Activated CD4-positive, alpha-beta T cell treated with anti-CD3 and anti-CD28 coated beads, Interleukin-2, amount 50 U/mL, for 48 hours (primary cell): ENCODE measurements at regions not wholly inside any gene's neighbourhood (a gene's known extent, or its start where the extent isn't known, plus 50 kb on each side); places are given as distances from the start of the nearest gene placed in this dataset.

Experiments
- DNase-seq, 2 experiments: peaks; one replicate each; pipeline ENCODE4 v3.0.0-alpha.2; 2020

DNA sequence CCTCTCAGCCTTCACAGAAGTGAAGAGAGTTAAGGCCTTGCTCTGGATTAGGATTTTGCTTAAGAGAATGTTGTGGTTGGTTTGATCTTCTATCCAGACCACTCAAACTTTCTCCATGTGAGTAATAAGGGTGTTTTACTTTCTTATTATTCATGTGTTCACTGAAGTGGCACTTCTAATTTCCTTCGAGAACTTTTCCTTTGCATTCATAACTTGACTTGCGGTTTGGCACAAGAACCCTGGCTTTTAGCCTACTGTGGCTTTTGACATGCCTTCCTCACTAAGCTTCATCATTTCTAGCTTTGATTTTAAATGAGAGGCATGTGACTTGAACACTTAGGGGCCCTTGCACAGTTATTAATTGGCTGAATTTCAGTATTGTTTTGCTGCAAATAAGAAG is 166.1 kb upstream of the OPRM1 start:
- DNase-seq, result no peak

DNA sequence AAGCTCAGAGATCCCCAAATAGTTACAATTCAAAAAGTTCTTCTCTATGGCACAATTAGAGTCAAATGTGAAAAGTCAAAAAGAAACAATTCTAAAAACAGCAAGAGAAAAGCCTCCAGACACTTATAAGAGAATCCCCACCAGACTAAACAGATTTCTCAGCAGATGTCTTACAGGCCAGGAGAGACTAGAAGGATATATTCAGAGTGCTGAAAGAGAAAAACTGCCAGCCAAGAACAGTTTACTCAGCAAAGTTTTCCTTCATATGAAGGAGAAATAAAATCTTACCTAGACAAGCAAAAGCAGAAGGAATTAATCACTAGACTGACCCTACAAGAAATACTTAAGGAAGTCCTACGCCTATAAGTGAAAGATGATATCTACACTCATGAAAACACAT is 176.1 kb upstream of the OPRM1 start:
- DNase-seq, result no peak

DNA sequence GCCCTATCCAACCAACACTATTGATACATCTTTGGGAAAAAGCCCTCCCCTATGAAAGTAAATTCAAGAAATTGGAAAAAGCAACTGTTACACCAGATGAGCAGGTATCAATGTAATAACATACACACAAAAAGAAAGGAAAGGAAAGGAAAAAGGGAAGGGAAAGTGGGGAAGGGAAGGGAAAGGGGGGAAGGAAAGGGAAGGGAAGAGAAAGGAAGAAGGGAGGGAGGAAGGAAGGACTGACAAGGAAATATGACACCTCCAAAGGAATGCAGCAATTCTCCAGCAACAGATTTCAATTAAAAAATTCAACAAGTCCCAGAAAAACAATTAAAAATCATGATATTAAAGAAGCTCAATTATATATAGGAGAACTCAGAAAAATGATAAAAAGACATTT is 176.9 kb upstream of the OPRM1 start:
- no peak for DNase-seq

DNA sequence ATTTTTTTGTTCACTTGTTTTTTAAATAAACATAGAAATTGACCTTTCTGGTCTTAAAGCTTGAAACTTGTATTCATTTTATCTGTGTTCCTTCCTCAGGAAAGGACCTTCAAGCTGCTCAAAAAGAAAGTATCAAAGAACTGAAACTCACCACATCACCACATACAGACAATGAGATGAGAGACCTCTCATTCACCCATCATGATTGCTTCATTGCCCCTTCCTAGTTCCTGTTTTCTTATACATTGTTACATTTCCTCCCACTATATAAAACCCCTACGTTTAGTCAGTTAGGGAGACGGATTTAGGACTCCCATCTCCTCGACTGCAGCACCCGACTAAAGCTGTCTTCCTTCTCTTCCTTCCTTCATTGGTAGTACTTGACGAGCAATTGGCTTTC is 180.5 kb upstream of the OPRM1 start:
- DNase-seq, result no peak

- no peak for DNase-seq
Measured at GRCh38 chr6:153856929-153857376, 182.1 kb upstream of the OPRM1 start.

DNA sequence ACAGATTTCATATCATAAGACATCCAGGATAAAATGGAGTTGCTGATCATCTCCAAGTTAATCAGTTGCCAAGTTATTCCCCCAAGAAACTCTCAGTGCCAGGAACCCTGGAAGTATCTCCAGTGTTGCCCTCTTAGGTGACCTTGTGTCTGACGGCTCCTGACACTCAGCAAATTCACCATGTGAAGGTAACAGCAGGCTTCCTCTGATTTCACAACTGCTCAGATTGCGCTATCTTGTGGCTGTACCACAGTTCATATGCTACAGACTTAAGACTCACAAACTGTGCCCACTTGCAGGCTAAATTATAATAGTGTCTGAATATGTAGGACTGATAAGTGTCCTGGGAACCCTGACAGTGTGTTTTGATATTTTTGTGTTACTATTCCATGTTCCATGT is 186.6 kb upstream of the OPRM1 start:
- no peak for DNase-seq

- no peak for DNase-seq
Measured at GRCh38 chr6:153852034-153852433, 187.0 kb upstream of the OPRM1 start.

DNA sequence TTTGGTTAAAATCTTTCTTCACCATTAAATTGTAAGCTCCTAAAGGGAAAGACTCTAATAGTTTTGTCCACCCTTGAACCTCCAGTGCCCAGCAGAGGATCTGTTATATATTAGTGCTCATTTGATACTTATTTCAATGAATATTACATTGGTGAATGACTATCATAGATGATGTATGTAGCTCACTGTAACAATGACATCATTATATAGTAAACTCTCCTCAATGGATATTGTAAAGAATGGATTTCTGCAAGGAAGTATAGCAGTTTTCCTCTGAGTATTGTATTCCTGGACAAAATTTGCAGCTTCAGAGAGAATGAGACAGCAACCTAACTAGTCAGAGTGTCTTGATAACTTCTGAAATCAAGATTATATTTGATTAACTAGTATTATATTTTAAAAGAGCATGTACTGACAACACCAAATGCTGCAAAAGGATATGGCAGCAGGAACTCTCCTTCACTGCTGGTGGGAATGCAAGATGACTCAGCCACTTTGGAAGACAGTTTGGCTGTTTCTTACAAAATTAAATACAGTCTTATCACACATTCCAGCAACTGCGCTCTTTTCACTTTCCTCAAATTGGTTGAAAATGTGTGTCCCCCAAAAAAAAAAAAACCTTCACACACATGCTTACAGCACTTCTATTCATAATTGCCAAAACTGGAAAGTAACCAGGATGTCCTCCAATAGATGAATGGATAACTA is 189.8 kb upstream of the OPRM1 start:
- no peak for DNase-seq

DNA sequence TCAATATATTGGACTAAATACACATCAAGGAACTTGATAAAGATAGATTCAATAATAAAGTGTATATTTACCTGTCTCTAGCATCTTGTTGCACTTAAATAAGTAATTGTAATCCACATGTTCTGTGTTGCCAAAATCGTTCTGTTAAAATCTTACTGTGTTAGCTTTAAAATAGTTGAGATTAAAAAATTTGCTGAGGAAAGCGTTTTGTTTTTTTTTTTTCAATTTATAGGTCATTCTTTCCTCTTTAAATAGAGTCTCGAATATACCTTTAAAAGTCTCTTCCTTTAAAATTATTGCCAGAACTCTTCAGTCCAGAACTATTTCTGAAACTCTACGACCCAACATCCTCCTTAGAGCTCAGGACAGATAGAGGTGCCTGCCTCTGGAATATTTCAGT is 195.6 kb upstream of the OPRM1 start:
- DNase-seq, result no peak

GRCh38 chr6:153842491-153842890 is 196.5 kb upstream of the OPRM1 start:
- no peak for DNase-seq

- no peak for DNase-seq
Measured at GRCh38 chr6:153840039-153840850, 198.8 kb upstream of the OPRM1 start.

DNA sequence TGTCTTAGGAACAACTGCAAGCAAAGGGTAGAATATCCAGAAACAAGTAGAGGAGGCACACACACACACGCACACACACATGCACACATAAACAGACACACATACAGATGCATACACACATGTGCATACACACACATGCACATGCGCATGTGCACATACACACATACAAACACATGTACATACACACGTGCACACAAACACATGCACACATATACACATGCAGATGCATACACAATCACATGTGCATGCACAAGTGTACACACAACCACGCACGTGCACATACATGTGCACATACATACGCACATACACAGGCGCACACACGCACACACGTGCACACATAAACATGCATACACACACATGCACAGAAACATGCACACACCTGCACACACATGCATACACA is 206.5 kb upstream of the OPRM1 start:
- no peak for DNase-seq

- no peak for DNase-seq
Measured at GRCh38 chr6:153831350-153832078, 207.5 kb upstream of the OPRM1 start.

- no peak for DNase-seq
Measured at GRCh38 chr6:153817173-153817572, 221.9 kb upstream of the OPRM1 start.

DNA sequence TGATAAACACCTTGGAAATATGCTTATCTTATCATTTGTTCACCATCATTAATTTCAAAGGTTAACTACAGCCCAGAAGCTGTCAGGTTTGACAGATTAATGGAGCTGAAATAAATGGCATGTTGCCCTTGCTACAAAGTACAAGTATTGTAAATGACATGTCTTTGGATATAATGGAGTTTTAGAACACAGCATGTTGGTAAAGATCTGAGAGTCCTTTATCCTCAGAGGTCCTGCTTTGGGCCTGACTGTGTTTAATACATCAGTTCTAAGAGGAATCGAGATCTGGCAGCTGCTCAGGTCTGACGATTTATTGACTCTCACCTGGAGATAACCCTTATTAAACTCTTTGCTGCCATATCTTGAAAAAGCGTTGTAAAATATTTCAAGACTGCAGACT is 222.7 kb upstream of the OPRM1 start:
- no peak for DNase-seq

DNA sequence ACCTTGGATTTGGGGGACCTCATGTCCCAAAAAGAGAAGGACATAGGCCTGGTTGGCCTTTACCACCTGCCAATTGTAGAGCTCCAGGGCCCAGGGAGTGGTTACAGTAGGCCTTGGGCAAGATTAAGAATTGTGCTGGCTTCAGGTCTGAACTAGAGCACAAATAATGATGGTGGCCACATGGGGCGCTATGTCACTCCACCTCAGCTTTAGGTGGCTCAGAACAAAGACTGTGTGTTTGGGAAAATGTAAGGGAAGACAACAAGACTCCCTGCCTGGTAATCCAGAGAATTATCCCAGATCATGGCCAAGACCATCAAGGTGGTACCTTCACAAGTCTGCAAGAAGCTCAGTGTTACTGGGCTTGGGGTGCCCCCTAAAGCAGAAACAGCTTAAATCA is 224.9 kb upstream of the OPRM1 start:
- no peak for DNase-seq

DNA sequence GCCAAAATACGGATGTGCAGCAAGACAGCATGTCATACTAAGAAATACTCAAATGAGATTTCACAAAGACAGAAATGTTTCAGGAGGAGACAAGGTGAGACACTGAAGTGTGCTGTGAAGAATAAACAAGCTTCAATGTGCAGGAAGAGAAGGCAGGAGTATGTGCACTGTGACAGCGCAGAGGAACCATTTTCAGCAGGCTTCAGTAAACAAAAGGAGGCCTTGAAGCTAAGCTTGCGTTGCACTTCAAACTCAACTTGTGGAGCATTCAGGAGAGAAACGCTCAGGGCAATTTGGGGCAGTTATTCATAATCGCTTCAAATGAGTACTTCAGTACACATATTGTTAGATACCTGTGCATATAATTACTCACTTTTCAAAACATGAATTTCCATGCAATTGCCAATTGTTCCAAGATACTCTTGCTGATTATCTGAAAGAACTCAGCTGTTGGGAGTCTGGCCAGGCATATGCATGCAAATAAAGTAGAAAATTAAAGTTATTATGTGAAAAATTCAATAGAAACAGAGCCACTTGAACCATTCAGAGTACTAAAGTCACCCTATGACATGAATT is 234.2 kb upstream of the OPRM1 start:
- no peak for DNase-seq

- no peak for DNase-seq
Measured at GRCh38 chr6:153801917-153802316, 237.1 kb upstream of the OPRM1 start.

DNA sequence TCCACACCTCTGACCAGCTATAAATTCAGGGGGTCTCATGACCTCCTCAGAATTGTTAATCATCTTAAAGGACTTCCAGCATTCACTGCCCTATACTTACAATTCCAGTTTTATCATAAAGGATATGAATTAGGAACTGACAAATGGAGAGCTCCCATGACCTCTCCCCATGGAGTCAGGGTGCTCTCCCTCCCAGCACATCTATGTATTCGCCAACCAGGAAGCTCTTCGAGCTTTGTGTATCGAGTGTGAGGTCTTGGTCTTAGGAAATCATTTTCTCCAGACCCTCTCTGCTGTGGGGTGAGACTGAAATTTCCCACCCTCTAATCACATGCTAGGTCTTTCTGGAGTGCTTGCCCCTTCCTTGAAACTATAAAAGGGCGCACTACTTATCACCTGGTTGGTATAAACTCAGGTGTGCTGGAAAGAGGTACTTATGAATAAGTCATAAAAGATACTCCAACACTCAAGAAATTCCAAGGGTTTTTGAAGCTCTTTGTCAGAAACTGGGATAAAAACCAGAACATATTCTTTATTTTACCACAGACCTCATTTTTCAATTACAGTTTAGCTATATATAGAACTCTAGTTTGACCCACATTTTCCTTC is 238.4 kb upstream of the OPRM1 start:
- no peak for DNase-seq

DNA sequence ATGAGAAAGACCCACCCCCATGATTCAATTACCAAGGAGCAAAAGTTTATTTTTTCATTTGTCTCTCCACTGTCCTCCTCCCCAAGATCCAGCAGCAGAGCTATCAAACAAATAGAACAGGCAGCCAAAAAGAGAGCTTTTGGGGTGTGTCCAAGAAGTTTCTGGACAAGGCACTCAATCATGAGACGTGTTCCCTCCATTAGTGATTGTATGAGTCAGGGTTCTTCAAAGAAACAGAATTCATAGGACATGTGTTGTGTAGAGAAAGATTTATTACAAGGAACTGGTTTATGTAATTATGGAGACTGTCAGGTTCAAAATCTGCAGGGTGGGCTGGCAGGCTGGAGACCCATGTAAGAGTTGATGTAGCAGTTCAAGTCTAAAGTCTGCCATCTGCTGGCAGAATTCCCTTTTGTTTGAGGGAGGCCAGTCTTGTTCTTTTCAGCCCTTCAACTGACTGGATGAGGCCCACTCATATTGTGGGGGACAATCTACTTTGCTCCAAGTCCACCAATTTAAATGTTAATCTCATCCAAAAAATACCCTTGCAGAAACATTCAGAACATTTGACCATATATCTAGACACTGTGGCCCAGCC is 248.1 kb upstream of the OPRM1 start:
- no peak for DNase-seq

GRCh38 chr6:153790048-153790447 is 249.0 kb upstream of the OPRM1 start:
- DNase-seq, result no peak

DNA sequence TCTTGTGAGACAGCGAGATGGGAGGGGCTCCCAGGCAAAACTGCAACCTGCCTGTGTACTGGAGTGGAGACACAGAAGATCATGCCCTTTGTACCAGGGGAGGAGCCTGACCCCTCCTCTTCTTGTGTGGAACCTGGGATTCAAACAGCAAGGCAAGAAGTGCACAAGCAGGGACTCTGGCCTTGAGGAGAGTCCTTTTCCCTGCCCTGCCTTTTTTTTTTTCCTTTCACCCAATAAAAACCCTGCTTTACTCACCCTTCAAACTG is 251.8 kb upstream of the OPRM1 start:
- DNase-seq, result no peak

DNA sequence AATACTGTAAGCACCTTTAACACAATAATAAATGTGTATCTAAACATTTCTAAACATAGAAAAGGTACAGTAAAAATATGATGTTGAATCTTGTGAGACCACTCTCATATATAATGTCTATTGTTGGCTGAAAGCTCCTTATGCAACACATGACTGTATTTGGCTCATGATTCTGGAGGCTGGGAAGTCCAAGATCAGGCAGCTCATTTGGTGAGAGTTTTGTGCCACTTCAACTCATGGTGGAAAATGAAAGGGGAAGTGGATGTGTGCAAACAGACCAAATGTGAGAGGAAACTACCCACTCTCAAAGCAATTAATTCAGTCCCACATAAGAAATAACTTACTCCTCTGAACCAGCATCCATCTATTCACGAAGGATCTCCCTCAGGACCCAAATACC is 257.7 kb upstream of the OPRM1 start:
- DNase-seq, result no peak
